22Rv1 (cell line): ENCODE measurements at regions not wholly inside any gene's neighbourhood (a gene's known extent, or its start where the extent isn't known, plus 50 kb on each side); places are given as distances from the start of the nearest gene placed in this dataset.

ENCODE experiments used
- ZFX ChIP-seq: fragments of 450-650 bp; IDR thresholded peaks from 2 replicates; pipeline ENCODE4 v1.6.1; 2017; ENCODE audit warnings: antibody characterized with exemption, borderline replicate concordance
- TF ChIP-seq, protein P1 (sequence below): fragments of 450-650 bp; IDR thresholded peaks from 2 replicates; pipeline ENCODE4 v1.5.1; 2017; ENCODE audit warnings: mild to moderate bottlenecking

DNA sequence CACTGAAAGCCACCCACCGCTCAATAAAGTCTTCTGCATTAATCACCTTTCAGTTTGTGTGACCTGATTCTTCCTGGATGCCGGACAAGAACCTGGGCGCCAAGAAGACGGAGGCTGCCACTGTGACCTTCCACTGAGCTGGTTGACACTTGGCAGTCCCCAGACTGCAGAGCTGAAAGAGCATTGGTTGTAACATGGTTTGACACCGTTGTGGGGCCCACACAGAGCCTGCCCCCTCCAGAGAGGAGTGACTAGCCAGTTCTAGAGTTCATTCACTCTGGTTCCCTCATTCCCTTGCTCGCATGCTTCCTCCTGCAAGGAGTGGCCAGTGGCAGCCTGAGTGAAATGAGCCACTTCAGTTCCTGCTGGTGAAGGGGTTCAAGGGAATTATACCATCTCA is 86.2 kb upstream of the ANXA1 start:
- TF ChIP-seq, protein P1, sequence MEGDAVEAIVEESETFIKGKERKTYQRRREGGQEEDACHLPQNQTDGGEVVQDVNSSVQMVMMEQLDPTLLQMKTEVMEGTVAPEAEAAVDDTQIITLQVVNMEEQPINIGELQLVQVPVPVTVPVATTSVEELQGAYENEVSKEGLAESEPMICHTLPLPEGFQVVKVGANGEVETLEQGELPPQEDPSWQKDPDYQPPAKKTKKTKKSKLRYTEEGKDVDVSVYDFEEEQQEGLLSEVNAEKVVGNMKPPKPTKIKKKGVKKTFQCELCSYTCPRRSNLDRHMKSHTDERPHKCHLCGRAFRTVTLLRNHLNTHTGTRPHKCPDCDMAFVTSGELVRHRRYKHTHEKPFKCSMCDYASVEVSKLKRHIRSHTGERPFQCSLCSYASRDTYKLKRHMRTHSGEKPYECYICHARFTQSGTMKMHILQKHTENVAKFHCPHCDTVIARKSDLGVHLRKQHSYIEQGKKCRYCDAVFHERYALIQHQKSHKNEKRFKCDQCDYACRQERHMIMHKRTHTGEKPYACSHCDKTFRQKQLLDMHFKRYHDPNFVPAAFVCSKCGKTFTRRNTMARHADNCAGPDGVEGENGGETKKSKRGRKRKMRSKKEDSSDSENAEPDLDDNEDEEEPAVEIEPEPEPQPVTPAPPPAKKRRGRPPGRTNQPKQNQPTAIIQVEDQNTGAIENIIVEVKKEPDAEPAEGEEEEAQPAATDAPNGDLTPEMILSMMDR = no peak
- TF ChIP-seq ZFX = no peak
